WTC11 (cell line): ENCODE measurements at regions not wholly inside any gene's neighbourhood (a gene's known extent, or its start where the extent isn't known, plus 50 kb on each side); places are given as distances from the start of the nearest gene placed in this dataset.

Source experiments
- CBFB ChIP-seq: sonication (generic); formaldehyde crosslinking; IDR thresholded peaks from 2 replicates; pipeline ENCODE4 v1.8.1; 2022; ENCODE audit warnings: mild to moderate bottlenecking, low read depth, missing genetic modification reagents
- FOXP1 ChIP-seq: sonication (generic); formaldehyde crosslinking; IDR thresholded peaks from 2 replicates; pipeline ENCODE4 v1.8.0; 2022; ENCODE audit warnings: missing genetic modification reagents, mild to moderate bottlenecking, moderate library complexity, borderline replicate concordance
- GRHL2 ChIP-seq: fragments of 250-450 bp; sonication (Bioruptor Pico); IDR thresholded peaks from 2 replicates; pipeline ENCODE4 v1.8.0; 2022; ENCODE audit warnings: mild to moderate bottlenecking, moderate library complexity; ENCODE audit not compliant: insufficient replicate concordance, severe bottlenecking
- MAX ChIP-seq: sonication (generic); formaldehyde crosslinking; IDR thresholded peaks from 2 replicates; pipeline ENCODE4 v1.8.0; 2022; ENCODE audit warnings: mild to moderate bottlenecking, missing genetic modification reagents
- ZNF219 ChIP-seq: sonication (generic); formaldehyde crosslinking; IDR thresholded peaks from 2 replicates; pipeline ENCODE4 v1.8.0; 2023; ENCODE audit warnings: missing genetic modification reagents, mild to moderate bottlenecking, borderline replicate concordance
- TF ChIP-seq, protein P1 (sequence below): fragments of 200-600 bp; IDR thresholded peaks from 2 replicates; pipeline ENCODE4 v1.8.0; 2022; ENCODE audit warnings: antibody characterized with exemption

GRCh38 chr2:10204326-10205161, 82.0 kb downstream of the RRM2 start:
- no peak for TF ChIP-seq FOXP1 (CRISPR knock-in tag)
- TF ChIP-seq, protein P1, sequence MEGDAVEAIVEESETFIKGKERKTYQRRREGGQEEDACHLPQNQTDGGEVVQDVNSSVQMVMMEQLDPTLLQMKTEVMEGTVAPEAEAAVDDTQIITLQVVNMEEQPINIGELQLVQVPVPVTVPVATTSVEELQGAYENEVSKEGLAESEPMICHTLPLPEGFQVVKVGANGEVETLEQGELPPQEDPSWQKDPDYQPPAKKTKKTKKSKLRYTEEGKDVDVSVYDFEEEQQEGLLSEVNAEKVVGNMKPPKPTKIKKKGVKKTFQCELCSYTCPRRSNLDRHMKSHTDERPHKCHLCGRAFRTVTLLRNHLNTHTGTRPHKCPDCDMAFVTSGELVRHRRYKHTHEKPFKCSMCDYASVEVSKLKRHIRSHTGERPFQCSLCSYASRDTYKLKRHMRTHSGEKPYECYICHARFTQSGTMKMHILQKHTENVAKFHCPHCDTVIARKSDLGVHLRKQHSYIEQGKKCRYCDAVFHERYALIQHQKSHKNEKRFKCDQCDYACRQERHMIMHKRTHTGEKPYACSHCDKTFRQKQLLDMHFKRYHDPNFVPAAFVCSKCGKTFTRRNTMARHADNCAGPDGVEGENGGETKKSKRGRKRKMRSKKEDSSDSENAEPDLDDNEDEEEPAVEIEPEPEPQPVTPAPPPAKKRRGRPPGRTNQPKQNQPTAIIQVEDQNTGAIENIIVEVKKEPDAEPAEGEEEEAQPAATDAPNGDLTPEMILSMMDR = no peak
- no peak for TF ChIP-seq CBFB (CRISPR knock-in tag)
- TF ChIP-seq MAX (CRISPR knock-in tag) = no peak
- TF ChIP-seq ZNF219 = no peak
- TF ChIP-seq GRHL2 (CRISPR knock-in tag) = no peak
